OCI-LY3 (cell line): ENCODE measurements at regions not wholly inside any gene's neighbourhood (a gene's known extent, or its start where the extent isn't known, plus 50 kb on each side); places are given as distances from the start of the nearest gene placed in this dataset.

ENCODE experiments used
- CTCF ChIP-seq: fragments of 200-600, 300-600 bp; sonication (generic); IDR thresholded peaks from 2 replicates; pipeline ENCODE4 v1.5.1; 2014; ENCODE audit warnings: antibody characterized with exemption, low read length, low read depth
- EZH2phosphoT487 ChIP-seq: fragments of 200-600 bp; shearing (Covaris generic); IDR thresholded peaks from 2 replicates; pipeline ENCODE4 v1.6.1; 2018; ENCODE audit warnings: antibody characterized with exemption, mixed run types, low read depth

GRCh38 chr6:150541576-150541975 lies 58.1 kb upstream of the PLEKHG1 start:
- TF ChIP-seq CTCF = no peak
- no peak for TF ChIP-seq EZH2phosphoT487
